H1 (cell line): ENCODE measurements at regions not wholly inside any gene's neighbourhood (a gene's known extent, or its start where the extent isn't known, plus 50 kb on each side); places are given as distances from the start of the nearest gene placed in this dataset.

Experiments used
- CTCF ChIA-PET: fragments of 300-600 bp; sonication (Branson Sonifier 250); formaldehyde crosslinking; loops from one replicate; lab custom pipeline; 2021; ENCODE audit not compliant: partially characterized antibody; lab: Charles Lee
- POLR2A ChIA-PET: fragments of 300-600 bp; sonication (Branson Sonifier 250); formaldehyde crosslinking; loops from one replicate; lab custom pipeline; 2021; ENCODE audit warnings: inconsistent platforms; ENCODE audit not compliant: partially characterized antibody; lab: Charles Lee
- DNase-seq, 2 experiments: peaks; one replicate each; pipeline versions ENCODE4 v3.0.0 to v3.0.0-alpha.2; 2010 to 2022; ENCODE audit warnings: low spot score in 2 of 2, low read depth in 1 of 2, mixed read lengths in 1 of 2
- FAIRE-seq: peaks from 2 replicates; lab custom pipeline; 2011; peaks lifted over from hg19 to GRCh38; lab: Jason Lieb, UNC
- H2AFZ ChIP-seq: 2 replicates; pipeline ENCODE4 v1.8.1; 2012; ENCODE audit warnings: low read length, inconsistent platforms
- H2AK5ac ChIP-seq: 2 replicates; pipeline ENCODE4 v1.6.1; 2013; ENCODE audit warnings: low read depth, low read length
- H2BK120ac ChIP-seq: replicated peaks from 2 replicates; pipeline ENCODE3; 2013; ENCODE audit warnings: low read depth, low read length, inconsistent platforms
- H2BK12ac ChIP-seq: 2 replicates; pipeline ENCODE4 v1.6.1; 2013; ENCODE audit warnings: low read depth, low read length
- H2BK15ac ChIP-seq: 2 replicates; pipeline ENCODE4 v1.6.1; 2013; ENCODE audit warnings: low read length
- H2BK20ac ChIP-seq: 2 replicates; pipeline ENCODE4 v1.6.1; 2013; ENCODE audit warnings: low read length
- H2BK5ac ChIP-seq: 2 replicates; pipeline ENCODE4 v1.6.1; 2013; ENCODE audit warnings: low read depth, low read length
- H3K14ac ChIP-seq: 2 replicates; pipeline ENCODE4 v1.6.1; 2013; ENCODE audit warnings: inconsistent platforms; ENCODE audit not compliant: insufficient read length
- H3K18ac ChIP-seq: 2 replicates; pipeline ENCODE4 v1.6.1; 2013; ENCODE audit warnings: low read length; ENCODE audit errors: extremely low read depth
- H3K23ac ChIP-seq: 2 replicates; pipeline ENCODE4 v1.6.1; 2013; ENCODE audit warnings: inconsistent platforms; ENCODE audit not compliant: insufficient read length
- H3K23me2 ChIP-seq: 2 replicates; pipeline ENCODE4 v1.6.1; 2013; ENCODE audit warnings: low read depth, low read length
- H3K27ac ChIP-seq: 2 replicates; pipeline ENCODE4 v1.6.1; 2011; ENCODE audit warnings: low read depth, low read length, inconsistent platforms
- H3K27me3 ChIP-seq, 4 experiments: replicated peaks in 1 of 4; 1 replicate in 1 of 4; 2 replicates in 3 of 4; pipeline versions ENCODE4 v1.6.1 to v1.8.1; 2011 to 2013; ENCODE audit warnings: low read length in 3 of 4, mild to moderate bottlenecking in 3 of 4, inconsistent platforms in 2 of 4, mixed read lengths in 2 of 4, moderate library complexity in 1 of 4; ENCODE audit not compliant: control insufficient read depth in 3 of 4, insufficient read depth in 3 of 4; ENCODE audit errors: extremely low read depth in 1 of 4
- H3K36me3 ChIP-seq, 4 experiments: 2 replicates each; pipeline versions ENCODE4 v1.6.1 to v1.8.1; 2011 to 2013; ENCODE audit warnings: mild to moderate bottlenecking in 4 of 4, low read length in 3 of 4, moderate library complexity in 2 of 4, control low read depth in 1 of 4, inconsistent platforms in 1 of 4; ENCODE audit not compliant: insufficient read depth in 4 of 4, control insufficient read depth in 2 of 4
- H3K4ac ChIP-seq: replicated peaks from 2 replicates; pipeline ENCODE3; 2013; ENCODE audit warnings: low read length, low read depth, mixed read lengths, inconsistent platforms; ENCODE audit not compliant: insufficient read length
- H3K4me1 ChIP-seq, 4 experiments: replicated peaks in 1 of 4; 1 replicate in 1 of 4; 2 replicates in 3 of 4; pipeline versions ENCODE4 v1.6.1 to v1.8.1; 2011 to 2013; ENCODE audit warnings: low read length in 3 of 4, inconsistent platforms in 2 of 4, mixed read lengths in 1 of 4; ENCODE audit not compliant: insufficient read depth in 4 of 4, control insufficient read depth in 3 of 4
- H3K4me2 ChIP-seq, 2 experiments: 2 replicates each; pipeline versions ENCODE4 v1.6.1 to v1.8.1; 2011 to 2013; ENCODE audit warnings: low read depth in 2 of 2, low read length in 2 of 2, control low read depth in 1 of 2, inconsistent platforms in 1 of 2, mild to moderate bottlenecking in 1 of 2; ENCODE audit not compliant: insufficient read depth in 1 of 2
- H3K4me3 ChIP-seq, 4 experiments: fragments of 200-600, 300-600 bp in 1 of 4; sonication (generic), shearing (Covaris generic), sonication (Bioruptor Twin) in 1 of 4; 2 replicates each; pipeline versions ENCODE4 v1.5.1 to v1.8.1; 2011 to 2016; ENCODE audit warnings: low read length in 4 of 4, low read depth in 3 of 4, control low read depth in 2 of 4, inconsistent platforms in 2 of 4, mild to moderate bottlenecking in 2 of 4, mixed read lengths in 1 of 4, moderate library complexity in 1 of 4; ENCODE audit not compliant: insufficient read depth in 2 of 4; ENCODE audit errors: extremely low read depth in 1 of 4
- H3K56ac ChIP-seq: replicated peaks from 2 replicates; pipeline ENCODE3; 2013; ENCODE audit warnings: low read depth, mild to moderate bottlenecking, mixed read lengths, low read length, inconsistent platforms; ENCODE audit not compliant: insufficient read length
- H3K79me1 ChIP-seq: 2 replicates; pipeline ENCODE4 v1.6.1; 2013; ENCODE audit warnings: low read depth, low read length, control low read depth
- H3K79me2 ChIP-seq, 2 experiments: 2 replicates each; pipeline versions ENCODE4 v1.6.1 to v1.8.1; 2012 to 2013; ENCODE audit warnings: low read length in 2 of 2, mild to moderate bottlenecking in 2 of 2, inconsistent platforms in 1 of 2; ENCODE audit not compliant: insufficient read depth in 2 of 2, control insufficient read depth in 1 of 2
- H3K9ac ChIP-seq, 4 experiments: replicated peaks in 1 of 4; 1 replicate in 1 of 4; 2 replicates in 3 of 4; pipeline versions ENCODE4 v1.6.1 to v1.8.1; 2011 to 2013; ENCODE audit warnings: low read depth in 3 of 4, low read length in 3 of 4, control low read depth in 2 of 4, mild to moderate bottlenecking in 2 of 4, moderate library complexity in 2 of 4, inconsistent platforms in 1 of 4; ENCODE audit errors: extremely low read depth in 1 of 4
- H3K9me3 ChIP-seq, 2 experiments: 2 replicates each; pipeline versions ENCODE4 v1.6.1 to v1.8.1; 2012 to 2013; ENCODE audit warnings: mild to moderate bottlenecking in 2 of 2, moderate library complexity in 2 of 2, control low read depth in 1 of 2, inconsistent platforms in 1 of 2, low read depth in 1 of 2, low read length in 1 of 2, mixed read lengths in 1 of 2; ENCODE audit not compliant: insufficient read depth in 2 of 2
- H4K20me1 ChIP-seq, 2 experiments: replicated peaks in 1 of 2; 2 replicates each; pipeline versions ENCODE3 to v1.8.1; 2011 to 2013; ENCODE audit warnings: inconsistent platforms in 2 of 2, low read length in 2 of 2, mild to moderate bottlenecking in 1 of 2; ENCODE audit not compliant: insufficient read depth in 2 of 2, control insufficient read depth in 1 of 2
- H4K5ac ChIP-seq: 2 replicates; pipeline ENCODE4 v1.6.1; 2013; ENCODE audit warnings: low read length, low read depth, mixed read lengths, inconsistent platforms; ENCODE audit not compliant: insufficient read length
- H4K8ac ChIP-seq: 2 replicates; pipeline ENCODE4 v1.8.0; 2013; ENCODE audit warnings: mild to moderate bottlenecking, moderate library complexity, low read length, inconsistent platforms; ENCODE audit not compliant: insufficient read depth; ENCODE audit errors: extremely low read depth
- H4K91ac ChIP-seq: replicated peaks from 2 replicates; pipeline ENCODE3; 2013; ENCODE audit warnings: low read length, mixed read lengths, inconsistent platforms; ENCODE audit not compliant: insufficient read length
- FOSL1 ChIP-seq: IDR thresholded peaks from 2 replicates; pipeline ENCODE4 v1.6.1; 2011; ENCODE audit warnings: mild to moderate bottlenecking, low read depth, low read length, moderate library complexity; ENCODE audit not compliant: insufficient read depth
- KDM1A ChIP-seq: fragments of 200-600, 300-600 bp; sonication (generic); IDR thresholded peaks from 2 replicates; pipeline ENCODE4 v1.7.1; 2016; ENCODE audit warnings: mild to moderate bottlenecking, low read length, borderline replicate concordance
- ZNF274 ChIP-seq: IDR thresholded peaks from 2 replicates; pipeline ENCODE4 v1.7.0; 2012; ENCODE audit warnings: low read length, borderline replicate concordance; ENCODE audit errors: extremely low read depth
- WGBS, 2 experiments: shearing (Covaris generic) in 1 of 2; methylation state at CpG; one replicate each; pipeline versions ENCODE4 v1.1.6 to v1.1.7; 2013 to 2015; ENCODE audit warnings: low lambda C conversion rate in 2 of 2, mixed read lengths in 2 of 2, inconsistent platforms in 1 of 2, low coverage in 1 of 2, missing lambda C conversion rate in 1 of 2; ENCODE audit not compliant: insufficient replicate concordance in 2 of 2, insufficient coverage in 1 of 2, insufficient read length in 1 of 2; ENCODE audit errors: extremely low coverage in 1 of 2, missing lambda C conversion rate in 1 of 2; 5-methylcytosine and 5-hydroxymethylcytosine counted together

DNA sequence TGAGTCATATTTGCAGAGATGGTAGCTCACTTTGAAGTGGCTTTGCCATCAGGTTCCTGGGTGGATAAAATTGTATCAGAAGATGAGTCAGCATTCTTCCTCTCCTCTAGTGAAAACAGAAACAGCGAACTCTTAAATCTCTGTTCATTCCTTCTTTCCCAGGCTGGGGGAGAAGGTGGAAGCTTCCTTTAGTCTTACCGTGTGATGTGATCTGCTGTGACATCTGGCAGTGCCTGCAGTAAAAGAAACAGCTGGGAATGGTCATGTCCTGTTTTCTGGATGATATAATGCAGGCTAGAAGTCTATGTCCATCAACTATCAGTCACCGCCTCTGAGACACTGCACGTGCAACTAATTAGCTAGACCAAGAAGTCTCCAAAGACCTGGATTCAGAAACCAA lies 171.6 kb downstream of the VAPA start:
- H2AFZ ChIP-seq: no peak overlapping the region
- peaks cover 0 to 5% (median 0%) of the 10 kb centered on the region in 4 experiments; a peak in 2 of 7 replicates for H3K4me1 ChIP-seq
- no peak overlapping the region for H3K4me2 ChIP-seq
- H3K36me3 ChIP-seq: no peaks in the 10 kb centered on the region
- H2BK20ac ChIP-seq: no peak overlapping the region
- H3K23me2 ChIP-seq: no peaks in the 10 kb centered on the region
- H3K27me3 ChIP-seq: no peaks in the 10 kb centered on the region
- no peak overlapping the region for H3K9ac ChIP-seq
- no peaks in the 10 kb centered on the region for H3K79me2 ChIP-seq
- no peak overlapping the region; the same call in 1 of the 2 replicates for H2BK5ac ChIP-seq
- H2BK120ac ChIP-seq: no peak overlapping the region
- H3K4me3 ChIP-seq: no peak overlapping the region
- no peak overlapping the region for H4K8ac ChIP-seq
- ChIA-PET CTCF (interaction anchor here (1.1 to 3.1 kb wide), 2 partner anchors 8 to 9 kb away, joined by 3 to 9 read pairs; no protein-coding TSS in a partner anchor), POLR2A (no interaction called here)
- no peak overlapping the region for H2BK12ac ChIP-seq
- no peak for TF ChIP-seq KDM1A
- no peak for TF ChIP-seq FOSL1
- TF ChIP-seq ZNF274: no peak
- H2AK5ac ChIP-seq: no peak overlapping the region
- H3K9me3 ChIP-seq: peaks cover 12 to 13% of the 10 kb centered on the region in 2 experiments
- H4K20me1 ChIP-seq: no peaks in the 10 kb centered on the region
- no peak overlapping the region for H3K56ac ChIP-seq
- no peak overlapping the region for H3K14ac ChIP-seq
- no peak overlapping the region for H3K4ac ChIP-seq
- H2BK15ac ChIP-seq: no peak overlapping the region; the same call in 1 of the 2 replicates
- no peak overlapping the region for H4K91ac ChIP-seq
- WGBS, 2 experiments: 87% methylated on average over 4 of the region's 4 CpGs; no CpG with 5 or more reads in 1 of the 2 experiments
- no peaks in the 10 kb centered on the region for H3K79me1 ChIP-seq
- no peak overlapping the region for H3K23ac ChIP-seq
- FAIRE-seq: no peak
- no peak for DNase-seq
- H3K18ac ChIP-seq: no peak overlapping the region
- no peak overlapping the region for H4K5ac ChIP-seq
- no peak overlapping the region for H3K27ac ChIP-seq
